ENCODE measurements at regions not wholly inside any gene's neighbourhood (a gene's known extent, or its start where the extent isn't known, plus 50 kb on each side); places are given as distances from the start of the nearest gene placed in this dataset.

- DNase-seq (ENCODE audit: low read depth in 2 of 3, low spot score in 2 of 3), result no peak
These were observed 594.3 kb upstream of the DIPK2B start for GRCh38 chrX:45794995-45795337.

GRCh38 chrX:45794323-45794994 lies 593.8 kb upstream of the DIPK2B start:
- no peak for DNase-seq (ENCODE audit: low read depth in 2 of 3, low spot score in 2 of 3)

GRCh38 chrX:45788941-45789348 lies 588.3 kb upstream of the DIPK2B start:
- no peak for DNase-seq (ENCODE audit: low read depth in 2 of 3, low spot score in 2 of 3)

GRCh38 chrX:45788315-45788714 lies 587.6 kb upstream of the DIPK2B start:
- no peak for DNase-seq (ENCODE audit: low read depth in 2 of 3, low spot score in 2 of 3)

- DNase-seq (ENCODE audit: low read depth in 2 of 3, low spot score in 2 of 3), result no peak
These were observed 583.9 kb upstream of the DIPK2B start for GRCh38 chrX:45784590-45784989.

- no peak for DNase-seq (ENCODE audit: low read depth in 2 of 3, low spot score in 2 of 3)
These were observed 582.3 kb upstream of the DIPK2B start for GRCh38 chrX:45783002-45783401.

- no peak for DNase-seq (ENCODE audit: low read depth in 2 of 3, low spot score in 2 of 3)
These were observed 581.4 kb upstream of the DIPK2B start for GRCh38 chrX:45781901-45782553.

- no peak for DNase-seq (ENCODE audit: low read depth in 2 of 3, low spot score in 2 of 3)
These were observed 577.9 kb upstream of the DIPK2B start for GRCh38 chrX:45778616-45779015.

- no peak for DNase-seq (ENCODE audit: low read depth in 2 of 3, low spot score in 2 of 3)
These were observed 576.7 kb upstream of the DIPK2B start for GRCh38 chrX:45777366-45777765.

GRCh38 chrX:45775468-45775867 lies 574.8 kb upstream of the DIPK2B start:
- no peak for DNase-seq (ENCODE audit: low read depth in 2 of 3, low spot score in 2 of 3)

- DNase-seq (ENCODE audit: low read depth in 2 of 3, low spot score in 2 of 3), result no peak
These were observed 574.3 kb upstream of the DIPK2B start for GRCh38 chrX:45774961-45775360.

- DNase-seq (ENCODE audit: low read depth in 2 of 3, low spot score in 2 of 3), result no peak
These were observed 572.9 kb upstream of the DIPK2B start for GRCh38 chrX:45773572-45773971.

- peak in 2 of 3 donors; percentile 58 to 67 for DNase-seq (ENCODE audit: low read depth in 2 of 3, low spot score in 2 of 3)
These were observed 571.1 kb upstream of the DIPK2B start for GRCh38 chrX:45771560-45772340.

- no peak for DNase-seq (ENCODE audit: low read depth in 2 of 3, low spot score in 2 of 3)
These were observed 570.4 kb upstream of the DIPK2B start for GRCh38 chrX:45771114-45771513.

GRCh38 chrX:45769761-45770582 lies 569.3 kb upstream of the DIPK2B start:
- DNase-seq (ENCODE audit: low read depth in 2 of 3, low spot score in 2 of 3), result peak in 2 of 3 donors; percentile 71 to 83

- DNase-seq (ENCODE audit: low read depth in 2 of 3, low spot score in 2 of 3), result no peak
These were observed 568.1 kb upstream of the DIPK2B start for GRCh38 chrX:45768666-45769236.

- DNase-seq (ENCODE audit: low read depth in 2 of 3, low spot score in 2 of 3), result peak in 1 of 3 donors; percentile 42
These were observed 566.4 kb upstream of the DIPK2B start for GRCh38 chrX:45766981-45767501.

GRCh38 chrX:45765767-45766166 lies 565.1 kb upstream of the DIPK2B start:
- no peak for DNase-seq (ENCODE audit: low read depth in 2 of 3, low spot score in 2 of 3)

- no peak for DNase-seq (ENCODE audit: low read depth in 2 of 3, low spot score in 2 of 3)
These were observed 564.6 kb upstream of the DIPK2B start for GRCh38 chrX:45765281-45765680.

Data from hematopoietic multipotent progenitor cell (in vitro differentiated cells).